HepG2 (cell line): ENCODE measurements at regions not wholly inside any gene's neighbourhood (a gene's known extent, or its start where the extent isn't known, plus 50 kb on each side); places are given as distances from the start of the nearest gene placed in this dataset.

Source experiments
- CHD2 ChIP-seq: IDR thresholded peaks from 2 replicates; pipeline ENCODE4 v1.6.1; 2011; ENCODE audit warnings: low read depth, low read length, improper control_type of control experiment
- ETV6 ChIP-seq: sonication (generic); formaldehyde crosslinking; conservative IDR thresholded peaks from 2 replicates; pipeline ENCODE4 v1.4.0; 2020; ENCODE audit warnings: missing genetic modification reagents
- PATZ1 ChIP-seq: sonication (generic); formaldehyde crosslinking; IDR thresholded peaks from 2 replicates; pipeline ENCODE4 v1.4.0; 2020; ENCODE audit warnings: missing genetic modification reagents
- ZFP36 ChIP-seq: fragments of 150-350 bp; IDR thresholded peaks from 2 replicates; pipeline ENCODE4 v1.6.1; 2018; ENCODE audit warnings: borderline replicate concordance, low read length, low read depth; ENCODE audit not compliant: partially characterized antibody
- ZNF792 ChIP-seq: IDR thresholded peaks from 2 replicates; pipeline ENCODE4 v1.6.1; 2016

GRCh38 chr12:83659321-83659720, 972.6 kb downstream of the TMTC2 start:
- TF ChIP-seq CHD2 (no peak), ETV6 (CRISPR knock-in tag) (no peak), ZFP36 (no peak), ZNF792 (CRISPR knock-in tag) (no peak), PATZ1 (CRISPR knock-in tag) (no peak)
